ENCODE measurements at regions not wholly inside any gene's neighbourhood (a gene's known extent, or its start where the extent isn't known, plus 50 kb on each side); places are given as distances from the start of the nearest gene placed in this dataset.

DNA sequence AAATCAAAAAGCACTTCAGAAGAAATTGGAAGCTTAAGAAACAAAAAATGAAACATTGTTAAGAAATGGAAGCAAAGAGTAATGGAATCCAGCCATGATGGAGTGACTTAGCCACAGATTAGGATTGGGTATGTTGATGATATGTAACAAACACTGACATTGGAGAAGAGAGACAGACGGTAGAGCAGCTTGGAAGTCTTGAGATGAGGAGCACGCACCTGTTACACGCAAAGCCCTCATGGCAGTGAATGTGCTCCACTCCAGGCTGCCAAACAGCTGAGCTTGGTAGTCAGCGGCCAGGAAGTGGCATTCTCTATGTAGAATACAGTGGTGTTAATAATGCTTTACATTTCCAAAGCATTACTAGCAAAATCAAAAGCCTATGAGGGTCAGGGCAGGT, 56.9 kb upstream of the GPRIN3 start:
- no peak overlapping the region for H3K4me3 ChIP-seq
- H3K9ac ChIP-seq (ENCODE audit: insufficient read depth in 1 of 2, low read depth in 2 of 2, low read length in 2 of 2), result no peak overlapping the region
- CTCF ChIA-PET (ENCODE audit: low intra/inter-chr PET ratio), result no interaction called here
- TF ChIP-seq, protein P1, sequence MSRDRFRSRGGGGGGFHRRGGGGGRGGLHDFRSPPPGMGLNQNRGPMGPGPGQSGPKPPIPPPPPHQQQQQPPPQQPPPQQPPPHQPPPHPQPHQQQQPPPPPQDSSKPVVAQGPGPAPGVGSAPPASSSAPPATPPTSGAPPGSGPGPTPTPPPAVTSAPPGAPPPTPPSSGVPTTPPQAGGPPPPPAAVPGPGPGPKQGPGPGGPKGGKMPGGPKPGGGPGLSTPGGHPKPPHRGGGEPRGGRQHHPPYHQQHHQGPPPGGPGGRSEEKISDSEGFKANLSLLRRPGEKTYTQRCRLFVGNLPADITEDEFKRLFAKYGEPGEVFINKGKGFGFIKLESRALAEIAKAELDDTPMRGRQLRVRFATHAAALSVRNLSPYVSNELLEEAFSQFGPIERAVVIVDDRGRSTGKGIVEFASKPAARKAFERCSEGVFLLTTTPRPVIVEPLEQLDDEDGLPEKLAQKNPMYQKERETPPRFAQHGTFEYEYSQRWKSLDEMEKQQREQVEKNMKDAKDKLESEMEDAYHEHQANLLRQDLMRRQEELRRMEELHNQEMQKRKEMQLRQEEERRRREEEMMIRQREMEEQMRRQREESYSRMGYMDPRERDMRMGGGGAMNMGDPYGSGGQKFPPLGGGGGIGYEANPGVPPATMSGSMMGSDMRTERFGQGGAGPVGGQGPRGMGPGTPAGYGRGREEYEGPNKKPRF (IDR thresholded peaks at IDR 0.05; ENCODE audit: low read depth, low read length), result no peak
- TF ChIP-seq, protein P2, sequence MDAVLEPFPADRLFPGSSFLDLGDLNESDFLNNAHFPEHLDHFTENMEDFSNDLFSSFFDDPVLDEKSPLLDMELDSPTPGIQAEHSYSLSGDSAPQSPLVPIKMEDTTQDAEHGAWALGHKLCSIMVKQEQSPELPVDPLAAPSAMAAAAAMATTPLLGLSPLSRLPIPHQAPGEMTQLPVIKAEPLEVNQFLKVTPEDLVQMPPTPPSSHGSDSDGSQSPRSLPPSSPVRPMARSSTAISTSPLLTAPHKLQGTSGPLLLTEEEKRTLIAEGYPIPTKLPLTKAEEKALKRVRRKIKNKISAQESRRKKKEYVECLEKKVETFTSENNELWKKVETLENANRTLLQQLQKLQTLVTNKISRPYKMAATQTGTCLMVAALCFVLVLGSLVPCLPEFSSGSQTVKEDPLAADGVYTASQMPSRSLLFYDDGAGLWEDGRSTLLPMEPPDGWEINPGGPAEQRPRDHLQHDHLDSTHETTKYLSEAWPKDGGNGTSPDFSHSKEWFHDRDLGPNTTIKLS (IDR thresholded peaks at IDR 0.05; ENCODE audit: borderline replicate concordance, low read depth), result no peak
- no peak for TF ChIP-seq ZNF668 (CRISPR knock-in tag; IDR thresholded peaks at IDR 0.05)
- ATAC-seq, result no peak
- H3K36me3 ChIP-seq (ENCODE audit: control insufficient read depth, insufficient read depth, low read length), result no peaks in the 10 kb centered on the region
- H3K4me1 ChIP-seq (replicated peaks in 1 of 2; ENCODE audit: control insufficient read depth in 2 of 2, insufficient read depth in 2 of 2, low read length in 2 of 2), result no peaks in the 10 kb centered on the region
- no peaks in the 10 kb centered on the region for H3K79me2 ChIP-seq (ENCODE audit: control insufficient read depth, insufficient read depth, low read length)
- POLR2A ChIA-PET, result no interaction called here
- intact Hi-C loops (cut with micrococcal nuclease) (no loop called here), in situ Hi-C loops (cut with MboI) (no loop called here)
- H3K27me3 ChIP-seq (ENCODE audit: control insufficient read depth in 2 of 2, insufficient read depth in 2 of 2, low read length in 2 of 2), result no peaks in the 10 kb centered on the region
- H3K9me1 ChIP-seq (ENCODE audit: control insufficient read depth, insufficient read depth, low read length), result no peaks in the 10 kb centered on the region
- H3K4me2 ChIP-seq (ENCODE audit: insufficient read depth, low read length), result no peak overlapping the region
- no peaks in the 10 kb centered on the region for H3K9me3 ChIP-seq (replicated peaks; ENCODE audit: control insufficient read depth, insufficient read depth, low read depth, low read length)
- DNase-seq (ENCODE audit: extremely low read depth in 1 of 4, low spot score in 3 of 4), result no peak
- BruUV-seq (replicated peaks), result no TSS peak
- no peak overlapping the region for H3K27ac ChIP-seq (ENCODE audit: extremely low read depth, low read depth, low read length)
- H4K20me1 ChIP-seq (replicated peaks; ENCODE audit: control insufficient read depth, insufficient read depth, low read length), result no peaks in the 10 kb centered on the region
- no peak for FAIRE-seq
- WGBS (ENCODE audit: insufficient coverage, low coverage, missing lambda C conversion rate), result 0% methylated on average over 4 of the region's 4 CpGs
- H2AFZ ChIP-seq (ENCODE audit: low read depth, low read length), result no peak overlapping the region
